ENCODE measurements at regions not wholly inside any gene's neighbourhood (a gene's known extent, or its start where the extent isn't known, plus 50 kb on each side); places are given as distances from the start of the nearest gene placed in this dataset.

GRCh38 chr3:96491868-96492267 is 322.5 kb upstream of the EPHA6 start:
- no peak for DNase-seq (ENCODE audit: extremely low spot score, unreplicated experiment)
- H3K9me3 Mint-ChIP-seq, result no peaks in the 10 kb centered on the region
- no peaks in the 10 kb centered on the region for H3K4me1 Mint-ChIP-seq (ENCODE audit: unreplicated experiment)
- H3K4me3 Mint-ChIP-seq, result no peak overlapping the region
- H3K36me3 Mint-ChIP-seq, result no peaks in the 10 kb centered on the region
- H3K27me3 Mint-ChIP-seq, result no peaks in the 10 kb centered on the region
- H3K27ac Mint-ChIP-seq, result no peak overlapping the region
- no peak for TF ChIP-seq CTCF (conservative IDR thresholded peaks at IDR 0.05)

GRCh38 chr3:96510334-96510733 is 304.1 kb upstream of the EPHA6 start:
- no peak for TF ChIP-seq CTCF (conservative IDR thresholded peaks at IDR 0.05)
- H3K4me3 Mint-ChIP-seq, result no peak overlapping the region
- H3K27me3 Mint-ChIP-seq, result no peaks in the 10 kb centered on the region
- DNase-seq (ENCODE audit: extremely low spot score, unreplicated experiment), result no peak
- no peak overlapping the region for H3K27ac Mint-ChIP-seq
- H3K9me3 Mint-ChIP-seq, result no peaks in the 10 kb centered on the region
- H3K4me1 Mint-ChIP-seq (ENCODE audit: unreplicated experiment), result no peaks in the 10 kb centered on the region
- H3K36me3 Mint-ChIP-seq, result no peaks in the 10 kb centered on the region

- Mint-ChIP-seq H3K27ac (no peak overlapping the region), H3K36me3 (no peaks in the 10 kb centered on the region), H3K9me3 (no peaks in the 10 kb centered on the region), H3K4me1 (ENCODE audit: unreplicated experiment) (no peaks in the 10 kb centered on the region), H3K27me3 (no peaks in the 10 kb centered on the region), H3K4me3 (no peak overlapping the region)
- DNase-seq (ENCODE audit: extremely low spot score, unreplicated experiment), result no peak
- TF ChIP-seq CTCF (conservative IDR thresholded peaks at IDR 0.05), result no peak
These were observed 277.2 kb upstream of the EPHA6 start for GRCh38 chr3:96537165-96537564.

- H3K4me3 Mint-ChIP-seq, result no peak overlapping the region
- DNase-seq (ENCODE audit: extremely low spot score, unreplicated experiment), result no peak
- H3K4me1 Mint-ChIP-seq (ENCODE audit: unreplicated experiment), result no peaks in the 10 kb centered on the region
- no peaks in the 10 kb centered on the region for H3K9me3 Mint-ChIP-seq
- H3K36me3 Mint-ChIP-seq, result no peaks in the 10 kb centered on the region
- no peaks in the 10 kb centered on the region for H3K27me3 Mint-ChIP-seq
- H3K27ac Mint-ChIP-seq, result no peak overlapping the region
- TF ChIP-seq CTCF (conservative IDR thresholded peaks at IDR 0.05), result no peak
These were observed 276.2 kb upstream of the EPHA6 start for GRCh38 chr3:96538186-96538585.

- TF ChIP-seq CTCF (conservative IDR thresholded peaks at IDR 0.05), result no peak
- Mint-ChIP-seq H3K27ac (no peak overlapping the region), H3K4me1 (ENCODE audit: unreplicated experiment) (no peaks in the 10 kb centered on the region), H3K36me3 (no peaks in the 10 kb centered on the region), H3K4me3 (no peak overlapping the region), H3K9me3 (no peaks in the 10 kb centered on the region), H3K27me3 (no peaks in the 10 kb centered on the region)
- DNase-seq (ENCODE audit: extremely low spot score, unreplicated experiment), result no peak
These were observed 266.3 kb upstream of the EPHA6 start for GRCh38 chr3:96548073-96548472.

GRCh38 chr3:96576935-96577334 is 237.5 kb upstream of the EPHA6 start:
- Mint-ChIP-seq H3K4me1 (ENCODE audit: unreplicated experiment) (no peaks in the 10 kb centered on the region), H3K4me3 (no peak overlapping the region), H3K9me3 (peaks cover 14% of the 10 kb centered on the region), H3K36me3 (no peaks in the 10 kb centered on the region), H3K27me3 (no peaks in the 10 kb centered on the region), H3K27ac (no peak overlapping the region)
- DNase-seq (ENCODE audit: extremely low spot score, unreplicated experiment), result no peak
- TF ChIP-seq CTCF (conservative IDR thresholded peaks at IDR 0.05), result no peak

All from type B pancreatic cell (in vitro differentiated cells).